ENCODE measurements at regions not wholly inside any gene's neighbourhood (a gene's known extent, or its start where the extent isn't known, plus 50 kb on each side); places are given as distances from the start of the nearest gene placed in this dataset.

DNA sequence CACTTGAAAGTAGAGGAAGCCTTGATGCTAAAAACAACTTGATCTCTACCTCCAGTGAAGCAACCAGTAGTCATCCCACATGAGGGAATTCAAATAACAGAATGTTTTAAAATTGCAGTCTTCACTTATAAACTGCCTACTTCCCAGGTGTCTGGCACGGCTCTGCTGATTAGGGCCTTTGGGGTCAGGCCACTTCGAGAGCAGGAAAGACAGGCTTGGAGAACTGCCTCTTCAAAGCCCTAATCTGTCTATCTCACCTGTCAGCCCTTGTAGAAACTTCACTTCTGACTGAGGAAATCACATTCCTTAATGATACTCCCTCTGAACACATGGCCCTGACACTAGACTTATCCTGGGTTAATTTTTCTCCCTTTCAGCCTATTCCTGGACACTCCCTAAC, 458.6 kb downstream of the TENT5A start:
- TF ChIP-seq EP300 (IDR thresholded peaks at IDR 0.05; ENCODE audit: low read depth) (no peak), POLR2AphosphoS5 (IDR thresholded peaks at IDR 0.05) (no peak), POLR2A (IDR thresholded peaks at IDR 0.05) (no peak)
- TF ChIP-seq, protein P1, sequence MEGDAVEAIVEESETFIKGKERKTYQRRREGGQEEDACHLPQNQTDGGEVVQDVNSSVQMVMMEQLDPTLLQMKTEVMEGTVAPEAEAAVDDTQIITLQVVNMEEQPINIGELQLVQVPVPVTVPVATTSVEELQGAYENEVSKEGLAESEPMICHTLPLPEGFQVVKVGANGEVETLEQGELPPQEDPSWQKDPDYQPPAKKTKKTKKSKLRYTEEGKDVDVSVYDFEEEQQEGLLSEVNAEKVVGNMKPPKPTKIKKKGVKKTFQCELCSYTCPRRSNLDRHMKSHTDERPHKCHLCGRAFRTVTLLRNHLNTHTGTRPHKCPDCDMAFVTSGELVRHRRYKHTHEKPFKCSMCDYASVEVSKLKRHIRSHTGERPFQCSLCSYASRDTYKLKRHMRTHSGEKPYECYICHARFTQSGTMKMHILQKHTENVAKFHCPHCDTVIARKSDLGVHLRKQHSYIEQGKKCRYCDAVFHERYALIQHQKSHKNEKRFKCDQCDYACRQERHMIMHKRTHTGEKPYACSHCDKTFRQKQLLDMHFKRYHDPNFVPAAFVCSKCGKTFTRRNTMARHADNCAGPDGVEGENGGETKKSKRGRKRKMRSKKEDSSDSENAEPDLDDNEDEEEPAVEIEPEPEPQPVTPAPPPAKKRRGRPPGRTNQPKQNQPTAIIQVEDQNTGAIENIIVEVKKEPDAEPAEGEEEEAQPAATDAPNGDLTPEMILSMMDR (IDR thresholded peaks at IDR 0.05) = no peak

Measured in transverse colon (tissue), 4 donors.